ENCODE measurements at regions not wholly inside any gene's neighbourhood (a gene's known extent, or its start where the extent isn't known, plus 50 kb on each side); places are given as distances from the start of the nearest gene placed in this dataset.
A peak's percentile ranks its signal among the peaks of the same experiment; 100 is the strongest.
"Not testable (repeated sequence)": the region's sequence is repeated elsewhere in the genome, so short reads cannot be mapped to it uniquely, and the experiment has no call there.

- DNase-seq = no peak
- intact Hi-C loops (cut with DNase I) = loop anchor here (5.0 kb wide), 1 partner anchor 292 kb away; no protein-coding TSS in a partner anchor
These were observed 115.4 kb upstream of the CARD11 start for GRCh38 chr7:3159039-3159438.

DNA sequence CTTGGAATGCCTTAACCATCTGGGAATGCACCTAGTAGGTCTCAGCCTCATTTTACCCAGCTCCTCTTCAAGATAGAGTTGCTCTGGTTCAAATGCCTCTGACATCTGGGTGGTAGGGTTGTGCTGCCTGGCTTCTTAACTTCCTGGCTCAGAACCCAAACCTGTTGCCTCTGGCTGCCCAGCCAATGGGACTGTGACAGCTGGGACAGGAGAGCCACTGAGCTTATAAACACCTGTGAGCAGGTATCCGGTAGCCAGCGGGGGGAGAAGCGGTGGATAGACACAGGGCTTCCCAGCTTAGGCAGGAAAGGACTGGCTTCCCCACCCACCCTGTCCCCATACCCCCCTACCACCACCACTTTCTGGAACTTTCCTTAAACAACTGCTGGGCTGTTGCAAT is 115.8 kb upstream of the CARD11 start:
- DNase-seq = no peak
- intact Hi-C loops (cut with DNase I) = loop anchor here (5.0 kb wide), 1 partner anchor 292 kb away; no protein-coding TSS in a partner anchor

DNA sequence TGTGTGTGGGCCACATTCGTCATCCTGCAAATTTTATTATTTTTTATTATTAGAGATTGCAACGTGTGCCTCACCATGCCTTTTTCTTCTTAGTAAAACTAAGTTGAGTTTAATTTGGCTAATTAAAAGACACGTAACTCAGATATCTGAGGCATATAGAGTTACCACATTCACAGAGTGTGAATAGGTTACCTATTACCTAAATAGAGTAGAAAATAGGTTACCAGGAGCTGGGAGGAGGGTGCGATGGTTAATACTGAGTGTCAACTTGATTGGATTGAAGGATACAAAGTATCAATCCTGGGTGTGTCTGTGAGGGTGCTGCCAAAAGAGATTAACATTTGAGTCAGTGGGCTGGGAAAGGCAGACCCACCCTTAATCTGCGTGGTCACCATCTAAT is 116.3 kb upstream of the CARD11 start:
- not testable (repeated sequence) for DNase-seq
- intact Hi-C loops (cut with DNase I) = loop anchor here (5.0 kb wide), 1 partner anchor 293 kb away; no protein-coding TSS in a partner anchor

DNA sequence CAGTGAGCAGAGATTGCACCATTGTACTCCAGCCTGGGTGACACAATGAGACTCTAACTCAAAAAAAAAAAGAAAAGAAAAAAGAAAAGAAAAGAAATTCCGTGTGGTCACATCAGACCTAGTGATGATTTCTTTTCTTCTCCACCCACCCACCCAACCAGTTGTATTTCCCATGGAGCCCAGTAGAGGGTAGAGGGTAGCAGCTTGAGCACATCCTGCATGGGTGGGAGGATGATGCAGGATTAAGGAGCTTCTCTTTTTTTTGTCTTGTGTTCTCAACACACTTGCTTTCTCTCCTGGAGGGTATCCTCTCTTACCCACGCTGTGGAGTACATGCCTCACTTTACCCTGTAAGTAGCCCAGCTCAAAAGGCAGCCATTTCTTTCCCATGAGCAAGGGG is 118.6 kb upstream of the CARD11 start:
- intact Hi-C loops (cut with DNase I) = no loop called here
- no peak for DNase-seq

GRCh38 chr7:3162798-3163197 is 119.1 kb upstream of the CARD11 start:
- intact Hi-C loops (cut with DNase I); DNase-seq: not testable (repeated sequence)

- intact Hi-C loops (cut with DNase I) = no loop called here
- no peak for DNase-seq
These were observed 120.7 kb upstream of the CARD11 start for GRCh38 chr7:3164380-3164792.

DNA sequence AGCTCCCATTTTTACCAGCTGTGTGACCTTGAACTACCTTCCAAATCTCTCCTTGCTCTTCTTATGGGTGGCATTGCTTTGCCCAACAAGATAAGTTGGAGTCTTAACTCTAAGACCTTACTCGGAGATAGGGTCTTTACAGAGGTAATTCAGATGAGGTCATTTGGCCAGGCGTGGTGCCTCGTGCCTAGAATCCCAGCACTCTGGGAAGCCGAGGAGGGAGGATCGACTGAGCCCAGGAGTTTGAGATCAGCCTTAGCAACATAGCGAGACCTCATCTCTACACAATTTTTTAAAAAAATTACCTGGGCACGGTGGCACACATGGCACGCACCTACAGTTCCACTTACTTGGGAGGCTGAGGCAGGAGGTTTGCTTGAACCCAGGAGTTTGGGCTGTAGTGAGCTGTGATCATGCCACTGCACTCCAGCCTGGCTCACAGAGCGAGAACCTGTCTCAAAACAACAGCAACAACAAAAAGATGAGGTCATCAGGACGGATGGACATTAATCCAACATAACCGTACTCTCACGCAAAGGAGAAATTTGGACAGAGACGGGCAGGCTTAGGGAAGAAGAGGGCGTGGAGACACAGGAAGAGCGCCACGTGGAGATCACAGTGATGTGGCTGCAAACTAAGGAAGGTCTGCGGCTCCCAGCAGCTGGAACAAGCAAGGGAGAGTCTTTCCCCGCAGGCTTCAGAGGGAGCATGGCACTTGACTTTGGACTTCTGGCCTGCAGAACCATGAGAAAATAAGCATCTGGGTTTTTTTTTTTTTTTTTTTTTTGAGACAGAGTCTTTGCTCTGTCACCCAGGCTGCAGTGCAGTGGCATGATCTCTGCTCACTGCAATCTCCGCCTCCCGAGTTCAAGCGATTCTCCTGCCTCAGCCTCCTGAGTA is 122.3 kb upstream of the CARD11 start:
- intact Hi-C loops (cut with DNase I) = no loop called here
- DNase-seq = peak in 2 of 10 donors; percentile 16 to 65

DNA sequence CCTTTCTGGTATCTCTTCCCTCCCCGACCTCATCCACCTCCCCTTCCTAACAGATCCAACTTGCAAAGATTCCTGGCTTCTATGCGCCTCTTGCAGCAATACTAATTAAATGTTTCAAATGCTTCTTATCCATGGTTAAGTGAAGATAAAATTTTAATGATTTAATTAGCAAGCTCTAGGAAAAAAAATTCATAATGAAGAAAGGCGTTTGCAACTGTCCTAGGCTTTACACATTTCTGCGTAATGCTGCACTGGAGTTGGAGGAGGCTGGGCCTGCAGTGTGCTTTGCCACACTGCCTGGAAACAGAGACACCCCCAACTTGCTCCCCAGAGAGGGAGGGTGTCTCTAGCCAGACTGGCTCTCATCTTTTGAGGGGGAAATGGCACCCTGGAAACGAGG is 123.9 kb upstream of the CARD11 start:
- peak in 1 of 10 donors; percentile 12 for DNase-seq
- intact Hi-C loops (cut with DNase I) = no loop called here

DNA sequence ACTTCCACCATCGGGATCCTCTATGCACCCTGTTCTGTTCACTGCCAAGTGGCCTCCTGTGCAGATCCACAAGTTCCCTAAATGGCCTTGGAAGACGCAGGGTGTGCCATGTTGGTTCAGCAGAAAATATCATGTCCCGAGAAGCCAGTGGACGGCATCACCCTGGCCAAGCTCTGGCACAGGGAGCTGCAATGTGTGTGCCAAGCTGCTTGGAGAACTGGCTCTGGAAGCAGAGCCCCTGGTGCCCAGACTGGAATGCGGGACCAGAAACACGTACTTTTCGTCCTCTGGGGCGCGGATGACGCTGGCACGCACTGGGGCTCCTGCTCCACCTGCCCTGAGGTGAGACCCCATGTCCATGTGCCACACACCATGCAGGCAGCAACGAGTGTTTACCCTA is 124.7 kb upstream of the CARD11 start:
- intact Hi-C loops (cut with DNase I) = no loop called here
- peak in 1 of 10 donors; percentile 66 for DNase-seq

DNA sequence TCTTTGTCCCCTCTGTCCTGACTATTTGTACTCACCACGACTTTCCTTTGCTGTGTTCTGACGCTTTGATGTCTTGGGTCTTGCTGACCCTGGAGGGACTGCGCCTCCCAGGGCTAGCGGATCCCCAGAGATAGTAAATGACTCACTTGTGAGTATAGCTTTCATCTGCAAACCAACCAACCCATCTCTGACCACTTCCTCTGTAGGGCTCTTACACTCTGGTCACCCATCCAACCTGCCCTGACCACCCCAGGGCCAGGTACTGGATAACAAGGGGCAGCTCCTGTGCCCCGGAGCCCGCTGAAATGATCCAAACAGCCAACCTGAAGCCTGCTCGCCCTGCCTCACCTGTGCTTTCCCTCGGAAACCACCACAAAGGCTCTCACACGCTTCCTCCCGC is 125.2 kb upstream of the CARD11 start:
- intact Hi-C loops (cut with DNase I) = no loop called here
- no peak for DNase-seq

GRCh38 chr7:3172768-3173280 is 128.2 kb upstream of the SDK1 start:
- intact Hi-C loops (cut with DNase I) = no loop called here
- peak in 1 of 10 donors; percentile 51 for DNase-seq

DNA sequence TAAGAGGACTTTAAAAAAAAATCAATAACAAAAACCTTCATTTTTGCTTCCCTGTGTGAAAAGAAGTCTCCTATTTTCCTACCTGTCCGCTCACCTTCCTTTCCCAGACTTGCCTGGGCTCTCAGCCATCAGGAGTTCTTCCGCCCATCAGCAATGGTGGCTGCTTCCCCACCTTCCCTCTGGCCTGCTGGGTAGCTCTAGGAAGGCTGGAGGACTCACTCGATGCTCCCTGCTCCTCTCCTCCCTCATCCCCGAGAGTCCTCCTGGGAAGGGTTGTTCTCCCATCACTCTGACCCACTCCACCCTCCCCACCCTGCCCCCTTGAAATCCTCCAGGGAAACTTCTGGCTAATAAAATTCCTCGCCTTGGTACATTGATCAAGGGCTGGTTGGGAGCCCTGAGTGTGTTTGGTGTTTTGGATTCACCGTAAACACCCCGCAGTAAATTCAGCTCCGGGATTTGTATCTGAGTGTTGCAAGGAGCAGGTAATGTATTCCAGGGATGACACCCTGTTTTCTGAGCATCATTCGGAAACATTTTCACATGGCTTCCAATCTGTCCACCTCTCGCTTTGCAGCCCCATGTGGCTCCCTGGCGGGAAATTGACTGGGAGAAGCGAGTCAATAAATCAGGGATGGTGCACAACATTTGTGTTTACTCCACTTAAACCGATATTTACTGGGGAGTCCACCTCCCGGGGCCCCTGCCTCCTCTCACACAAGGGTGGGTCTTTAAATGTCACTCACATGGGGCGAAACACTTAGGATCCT is 126.4 kb upstream of the SDK1 start:
- intact Hi-C loops (cut with DNase I) = no loop called here
- DNase-seq = peak in 1 of 10 donors; percentile 10

DNA sequence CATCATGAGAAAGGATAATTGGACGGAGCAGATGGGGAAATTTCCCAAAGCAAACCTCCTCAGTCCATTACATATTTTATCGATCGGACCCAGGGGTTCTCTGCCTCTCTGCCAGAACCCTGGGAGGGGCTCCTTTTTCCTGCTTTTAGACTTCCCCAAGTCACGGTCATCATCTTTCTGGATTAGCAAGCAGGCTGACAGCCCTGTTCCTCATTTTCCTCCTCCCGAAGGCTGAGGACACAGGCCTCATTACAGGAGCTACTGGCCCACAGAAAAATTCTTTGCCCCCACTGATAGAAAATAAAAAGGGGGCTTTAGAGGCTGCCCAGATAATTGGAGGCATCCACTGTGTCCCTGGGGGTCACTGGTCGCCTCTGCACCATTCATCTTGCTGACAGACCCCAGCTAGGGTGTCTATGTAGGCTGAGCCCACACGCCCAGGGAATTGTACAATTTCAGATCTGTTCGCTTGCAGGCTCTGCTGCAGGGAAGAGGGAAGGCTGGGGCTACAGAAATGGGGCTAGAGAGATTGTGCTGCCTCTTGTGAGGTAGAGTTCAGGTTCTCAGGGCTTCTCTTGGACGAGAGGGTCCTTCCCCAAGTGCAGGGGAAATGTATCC is 125.7 kb upstream of the SDK1 start:
- no peak for DNase-seq
- intact Hi-C loops (cut with DNase I) = no loop called here

GRCh38 chr7:3176112-3177000 is 124.7 kb upstream of the SDK1 start:
- DNase-seq = peak in 1 of 10 donors; percentile 5
- intact Hi-C loops (cut with DNase I) = no loop called here

DNA sequence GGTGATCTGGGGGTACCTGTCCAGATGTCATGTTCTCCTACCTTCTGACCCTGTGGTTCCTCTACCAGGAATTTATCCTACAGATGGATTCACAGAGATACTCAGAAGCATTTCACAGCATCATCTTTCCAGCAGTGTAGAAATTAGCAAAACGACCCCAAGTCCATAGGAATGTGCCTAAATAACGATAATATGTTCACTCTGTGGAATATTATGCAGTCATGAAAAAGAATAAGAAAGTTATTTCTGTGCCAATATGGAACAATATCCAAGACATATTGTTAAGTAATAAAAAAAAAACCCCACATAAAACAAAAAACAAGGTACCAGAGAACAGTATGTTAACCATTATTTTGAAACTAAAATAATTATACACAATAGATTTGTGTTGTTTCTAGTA is 123.8 kb upstream of the SDK1 start:
- intact Hi-C loops (cut with DNase I) = no loop called here
- no peak for DNase-seq

GRCh38 chr7:3179456-3179855 is 121.6 kb upstream of the SDK1 start:
- intact Hi-C loops (cut with DNase I) = no loop called here
- no peak for DNase-seq

DNA sequence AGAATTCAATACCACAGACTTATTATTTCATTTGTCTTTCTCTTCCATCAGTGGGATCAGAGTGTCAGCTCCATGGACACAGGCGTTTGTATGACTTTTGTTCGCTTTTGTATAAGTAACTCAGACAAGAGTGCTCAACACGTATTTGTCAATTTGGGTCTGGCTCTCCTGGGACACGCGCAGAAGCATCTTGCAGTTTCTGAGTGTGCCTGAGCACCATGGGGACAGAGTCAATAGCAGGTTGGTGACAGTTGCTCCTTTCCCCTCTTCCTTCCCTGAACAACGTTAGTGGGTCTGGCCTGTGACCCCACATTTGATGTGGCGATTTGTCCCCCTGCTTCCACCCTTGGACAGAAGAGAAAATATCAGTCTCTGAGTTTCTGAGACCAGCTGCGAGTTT is 120.4 kb upstream of the SDK1 start:
- DNase-seq = peak in 1 of 10 donors; percentile 4
- intact Hi-C loops (cut with DNase I) = no loop called here

GRCh38 chr7:3182055-3182454 is 119.0 kb upstream of the SDK1 start:
- peak in 1 of 10 donors; percentile 6 for DNase-seq
- intact Hi-C loops (cut with DNase I) = not testable (repeated sequence)

DNA sequence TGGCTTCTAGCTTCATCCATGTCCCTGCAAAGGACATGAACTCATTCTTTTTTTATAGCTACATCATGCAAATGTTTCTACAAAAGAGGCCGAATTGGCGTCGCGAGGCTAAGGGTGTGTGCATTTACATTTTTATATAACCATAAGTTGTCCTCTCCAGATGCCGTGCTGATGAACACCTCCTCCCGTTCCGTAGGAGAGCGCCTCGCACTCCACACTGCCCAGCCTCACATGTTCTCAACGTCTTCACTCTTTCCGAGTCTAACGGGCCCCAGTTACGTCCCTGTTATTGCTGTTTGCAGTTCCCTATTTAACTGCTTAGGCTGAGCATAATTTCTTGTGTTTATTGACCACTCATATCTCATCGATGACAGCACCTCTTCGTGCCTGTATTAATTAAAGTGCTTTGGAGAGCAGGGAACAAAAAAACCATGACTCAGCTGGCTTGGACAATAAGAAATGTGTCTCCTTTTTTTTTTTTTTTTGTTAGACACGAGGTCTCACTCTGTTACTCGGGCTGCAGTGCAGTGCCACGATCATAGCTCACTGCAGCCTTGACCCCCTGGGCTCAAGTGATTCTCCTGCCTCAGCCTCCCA is 113.5 kb upstream of the SDK1 start:
- DNase-seq = peak in 1 of 10 donors; percentile 60
- intact Hi-C loops (cut with DNase I) = no loop called here
